Lower lobe of right lung (tissue), 2 donors: ENCODE measurements at regions not wholly inside any gene's neighbourhood (a gene's known extent, or its start where the extent isn't known, plus 50 kb on each side); places are given as distances from the start of the nearest gene placed in this dataset.

Experiments used
- ATAC-seq, 2 donors: fragments of 200-7000 bp; cut with Tn5 transposase; one replicate each; pipeline ENCODE4 v1.9.1; 2020 to 2022; ENCODE audit warnings: mild to moderate bottlenecking in 2 of 2, moderate library complexity in 2 of 2
- DNase-seq: peaks from one replicate; pipeline ENCODE4 v3.0.0-alpha.2; 2020
- H3K27ac ChIP-seq: fragments of 200-600 bp; one replicate; pipeline ENCODE4 v1.8.0; 2022
- H3K27me3 ChIP-seq: fragments of 200-600 bp; one replicate; pipeline ENCODE4 v1.8.0; 2022; ENCODE audit warnings: low read depth
- H3K36me3 ChIP-seq: fragments of 200-600 bp; one replicate; pipeline ENCODE4 v1.8.0; 2022; ENCODE audit warnings: mild to moderate bottlenecking
- H3K4me1 ChIP-seq: fragments of 200-600 bp; one replicate; pipeline ENCODE4 v1.8.0; 2022
- H3K4me3 ChIP-seq: fragments of 200-600 bp; one replicate; pipeline ENCODE4 v1.8.0; 2022; ENCODE audit warnings: mild to moderate bottlenecking
- H3K9me3 ChIP-seq: fragments of 200-600 bp; one replicate; pipeline ENCODE4 v1.8.0; 2022
- intact Hi-C: fragments of 100-400 bp; cut with DNase I; formaldehyde crosslinking; loops from one replicate; pipeline ENCODE4 v1.11.0; 2022
- TF ChIP-seq, protein P1 (sequence below): fragments of 200-600 bp; IDR thresholded peaks from one replicate; pipeline ENCODE4 v1.8.0; 2022; ENCODE audit warnings: antibody characterized with exemption, mild to moderate bottlenecking
- donor health status: DM: no; HTN: yes; CAD: no; lungs with severe emphysema.

DNA sequence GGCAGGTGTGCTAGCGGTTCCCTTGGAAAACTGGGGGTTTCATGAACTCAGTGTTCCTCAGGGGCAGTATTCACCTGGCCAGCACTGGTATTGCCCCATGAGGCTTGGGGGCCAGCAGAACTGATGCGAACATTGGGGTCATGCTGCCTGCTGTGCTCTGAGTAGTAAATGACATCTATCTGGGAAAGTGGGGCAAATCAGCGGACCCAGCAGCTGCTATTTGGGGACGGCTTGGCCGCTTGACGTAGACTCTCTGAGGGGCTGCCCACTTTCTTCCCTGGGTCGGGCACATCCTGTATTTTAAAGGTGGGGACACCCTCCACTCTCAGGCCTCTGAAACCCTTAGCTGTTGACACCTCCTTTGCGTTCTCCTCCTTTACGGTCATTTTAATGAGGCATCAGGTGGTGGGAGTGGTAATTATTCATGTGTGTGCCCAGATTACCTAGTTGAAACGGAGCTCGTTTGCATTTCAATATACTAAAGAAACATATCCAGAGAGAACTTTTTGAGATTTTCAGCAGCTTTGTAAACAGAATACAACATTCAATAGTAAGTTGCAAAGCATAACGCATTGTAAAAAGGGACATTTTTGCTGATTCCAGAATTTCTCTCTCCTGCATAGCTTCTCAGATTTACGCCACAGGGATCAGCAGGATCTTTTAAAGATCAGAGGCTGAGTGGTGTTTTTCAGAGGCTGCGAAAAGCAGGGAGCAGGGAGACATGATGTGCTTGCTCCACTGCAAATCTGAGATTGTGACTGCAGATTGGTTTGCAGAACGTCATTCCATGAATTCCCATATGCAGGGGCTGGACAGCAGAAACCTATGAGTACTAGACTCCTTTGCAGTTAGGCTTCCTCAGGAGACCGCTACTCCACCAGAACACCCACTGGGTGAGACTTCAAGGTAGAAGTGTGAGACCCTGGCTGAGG is 56.8 kb upstream of the ZFR start:
- H3K27me3 ChIP-seq, result peaks cover 15% of the 10 kb centered on the region
- ATAC-seq (no peak), DNase-seq (no peak)
- no peaks in the 10 kb centered on the region for H3K36me3 ChIP-seq
- intact Hi-C loops, result no loop called here
- H3K27ac ChIP-seq, result no peak overlapping the region
- H3K4me1 ChIP-seq, result peaks cover 21% of the 10 kb centered on the region
- no peak overlapping the region for H3K4me3 ChIP-seq
- TF ChIP-seq, protein P1, sequence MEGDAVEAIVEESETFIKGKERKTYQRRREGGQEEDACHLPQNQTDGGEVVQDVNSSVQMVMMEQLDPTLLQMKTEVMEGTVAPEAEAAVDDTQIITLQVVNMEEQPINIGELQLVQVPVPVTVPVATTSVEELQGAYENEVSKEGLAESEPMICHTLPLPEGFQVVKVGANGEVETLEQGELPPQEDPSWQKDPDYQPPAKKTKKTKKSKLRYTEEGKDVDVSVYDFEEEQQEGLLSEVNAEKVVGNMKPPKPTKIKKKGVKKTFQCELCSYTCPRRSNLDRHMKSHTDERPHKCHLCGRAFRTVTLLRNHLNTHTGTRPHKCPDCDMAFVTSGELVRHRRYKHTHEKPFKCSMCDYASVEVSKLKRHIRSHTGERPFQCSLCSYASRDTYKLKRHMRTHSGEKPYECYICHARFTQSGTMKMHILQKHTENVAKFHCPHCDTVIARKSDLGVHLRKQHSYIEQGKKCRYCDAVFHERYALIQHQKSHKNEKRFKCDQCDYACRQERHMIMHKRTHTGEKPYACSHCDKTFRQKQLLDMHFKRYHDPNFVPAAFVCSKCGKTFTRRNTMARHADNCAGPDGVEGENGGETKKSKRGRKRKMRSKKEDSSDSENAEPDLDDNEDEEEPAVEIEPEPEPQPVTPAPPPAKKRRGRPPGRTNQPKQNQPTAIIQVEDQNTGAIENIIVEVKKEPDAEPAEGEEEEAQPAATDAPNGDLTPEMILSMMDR, result no peak
- H3K9me3 ChIP-seq, result no peaks in the 10 kb centered on the region

DNA sequence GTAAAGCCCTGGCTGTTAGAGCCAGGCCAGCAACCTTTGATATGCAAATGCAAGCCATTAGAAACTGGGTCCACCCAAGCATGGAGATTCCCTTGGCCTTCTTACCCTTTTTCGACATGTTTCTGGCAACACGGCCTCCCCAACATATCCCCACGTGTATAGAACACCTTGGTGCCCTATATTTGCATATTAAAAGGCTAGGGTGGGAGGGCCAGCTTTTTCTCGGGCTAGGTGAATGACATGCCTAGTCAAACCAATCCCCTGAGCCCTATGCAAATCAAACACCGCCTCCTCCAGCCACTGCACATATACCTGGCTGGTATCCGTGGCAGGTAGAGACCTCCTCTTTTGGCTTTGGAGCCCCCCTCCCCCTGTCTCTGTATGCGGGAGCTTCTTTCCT is 55.6 kb upstream of the ZFR start:
- H3K4me3 ChIP-seq, result no peak overlapping the region
- no peaks in the 10 kb centered on the region for H3K9me3 ChIP-seq
- no peak for ATAC-seq
- TF ChIP-seq, protein P1, result no peak
- H3K4me1 ChIP-seq, result peaks cover 11% of the 10 kb centered on the region
- peaks cover 15% of the 10 kb centered on the region for H3K27me3 ChIP-seq
- H3K36me3 ChIP-seq, result no peaks in the 10 kb centered on the region
- no peak overlapping the region for H3K27ac ChIP-seq
- DNase-seq, result no peak
- intact Hi-C loops, result no loop called here

DNA sequence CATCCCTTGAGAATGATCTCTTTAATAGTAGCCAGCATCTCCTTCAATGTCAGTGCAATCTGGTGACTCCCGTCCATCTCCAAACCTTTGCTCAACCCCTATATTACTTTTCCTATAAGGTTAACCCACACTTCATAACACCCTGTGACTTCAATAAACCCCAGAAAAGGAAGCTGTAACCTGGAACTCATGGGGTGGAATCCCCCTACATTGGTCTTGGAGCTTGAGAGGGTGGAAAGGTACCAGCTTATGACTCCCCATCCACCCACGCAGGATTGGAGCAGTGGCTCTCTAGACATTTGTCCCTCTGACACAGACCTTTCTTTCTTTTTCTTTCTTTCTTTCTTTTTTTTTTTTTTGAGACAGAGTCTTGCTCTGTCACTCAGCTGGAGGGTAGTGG is 54.7 kb upstream of the ZFR start:
- Histone ChIP-seq H3K36me3 (no peaks in the 10 kb centered on the region), H3K4me3 (no peak overlapping the region), H3K4me1 (peaks cover 4% of the 10 kb centered on the region), H3K9me3 (no peaks in the 10 kb centered on the region), H3K27me3 (peaks cover 13% of the 10 kb centered on the region), H3K27ac (no peak overlapping the region)
- TF ChIP-seq, protein P1, result no peak
- intact Hi-C loops, result no loop called here
- ATAC-seq (no peak), DNase-seq (no peak)

DNA sequence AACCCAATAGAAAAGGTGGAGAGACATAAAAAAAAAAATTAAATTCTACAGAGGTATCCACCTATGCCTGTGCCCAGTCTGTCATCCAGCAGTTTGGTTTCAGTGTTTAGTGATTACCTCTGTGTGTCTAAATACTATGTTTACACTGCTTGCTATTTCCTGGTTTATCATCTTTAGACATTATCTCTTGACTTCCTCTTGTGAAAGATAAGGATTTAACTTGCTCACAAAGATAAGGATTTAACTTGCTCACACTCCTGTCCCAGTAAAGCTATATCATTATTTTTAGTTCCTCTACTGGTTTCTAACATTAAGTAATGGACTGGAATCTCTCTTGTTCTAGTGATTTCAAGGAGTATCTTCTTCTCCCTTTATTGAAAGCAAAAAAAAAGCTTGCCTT is 53.9 kb upstream of the ZFR start:
- intact Hi-C loops, result no loop called here
- H3K4me3 ChIP-seq, result no peak overlapping the region
- TF ChIP-seq, protein P1, result no peak

DNA sequence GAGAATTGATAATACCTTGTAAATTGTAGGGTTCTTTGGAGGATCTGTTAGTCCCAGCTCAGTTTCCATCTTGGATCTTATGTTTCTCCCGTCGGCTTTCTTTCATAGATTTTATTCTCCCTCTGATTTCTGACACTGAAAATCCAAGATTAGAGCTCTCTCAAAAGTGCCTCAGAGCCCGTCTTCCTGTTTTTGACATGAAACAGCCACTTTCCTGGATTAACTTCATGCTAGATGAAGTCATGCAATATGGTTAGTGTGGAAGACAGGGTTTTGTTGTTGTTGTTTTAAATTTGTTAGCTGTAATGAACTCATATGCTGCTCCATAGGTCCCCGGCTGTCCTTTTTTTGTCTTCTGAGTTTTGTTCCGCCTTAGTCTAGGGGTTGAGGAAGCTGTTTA is 51.6 kb upstream of the ZFR start:
- intact Hi-C loops, result no loop called here

More for the DNA sequence above, 53.9 kb upstream of the ZFR start:
- Histone ChIP-seq H3K27me3 (peaks cover 7% of the 10 kb centered on the region), H3K4me1 (no peaks in the 10 kb centered on the region), H3K27ac (no peak overlapping the region), H3K36me3 (no peaks in the 10 kb centered on the region), H3K9me3 (no peaks in the 10 kb centered on the region)
- no peak for DNase-seq
- ATAC-seq, result no peak

More for the DNA sequence above, 51.6 kb upstream of the ZFR start:
- no peaks in the 10 kb centered on the region for H3K9me3 ChIP-seq
- no peak for ATAC-seq
- TF ChIP-seq, protein P1, result no peak
- H3K4me1 ChIP-seq, result no peaks in the 10 kb centered on the region
- H3K4me3 ChIP-seq, result no peak overlapping the region
- no peak overlapping the region for H3K27ac ChIP-seq
- no peak for DNase-seq
- no peaks in the 10 kb centered on the region for H3K36me3 ChIP-seq
- peaks cover 2% of the 10 kb centered on the region for H3K27me3 ChIP-seq
